Activated CD4-positive, alpha-beta T cell treated with anti-CD3 and anti-CD28 coated beads, Interleukin-2, Interleukin-6, amounts not matched to agents 100 ng/mL and 50 ng/mL, durations not matched to agents 16 hours and 8 hours (primary cell): ENCODE measurements at regions not wholly inside any gene's neighbourhood (a gene's known extent, or its start where the extent isn't known, plus 50 kb on each side); places are given as distances from the start of the nearest gene placed in this dataset.
A peak's percentile ranks its signal among the peaks of the same experiment; 100 is the strongest.

Source experiments
- DNase-seq: peaks from one replicate; pipeline ENCODE4 v3.0.0-alpha.2; 2020

GRCh38 chr16:73326770-73327470 lies 279.0 kb upstream of the ZFHX3 start:
- no peak for DNase-seq

GRCh38 chr16:73326221-73326620 lies 278.3 kb upstream of the ZFHX3 start:
- no peak for DNase-seq

GRCh38 chr16:73323880-73324279 lies 276.0 kb upstream of the ZFHX3 start:
- DNase-seq: no peak

GRCh38 chr16:73322856-73323255 lies 274.9 kb upstream of the ZFHX3 start:
- DNase-seq: no peak

- DNase-seq: no peak
These were observed 273.9 kb upstream of the ZFHX3 start for GRCh38 chr16:73321853-73322252.

- DNase-seq: no peak
These were observed 271.8 kb upstream of the ZFHX3 start for GRCh38 chr16:73319737-73320136.

GRCh38 chr16:73319261-73319660 lies 271.3 kb upstream of the ZFHX3 start:
- no peak for DNase-seq

- no peak for DNase-seq
These were observed 269.5 kb upstream of the ZFHX3 start for GRCh38 chr16:73317321-73317857.

- no peak for DNase-seq
These were observed 267.7 kb upstream of the ZFHX3 start for GRCh38 chr16:73315645-73316044.

GRCh38 chr16:73313950-73314349 lies 266.0 kb upstream of the ZFHX3 start:
- DNase-seq: no peak

GRCh38 chr16:73311857-73312723 lies 264.2 kb upstream of the ZFHX3 start:
- DNase-seq: no peak

- no peak for DNase-seq
These were observed 260.8 kb upstream of the ZFHX3 start for GRCh38 chr16:73308771-73309170.

GRCh38 chr16:73306901-73307413 lies 259.0 kb upstream of the ZFHX3 start:
- no peak for DNase-seq

- no peak for DNase-seq
These were observed 256.3 kb upstream of the ZFHX3 start for GRCh38 chr16:73304008-73304774.

- no peak for DNase-seq
These were observed 255.0 kb upstream of the ZFHX3 start for GRCh38 chr16:73302942-73303341.

GRCh38 chr16:73301984-73302383 lies 254.1 kb upstream of the ZFHX3 start:
- DNase-seq: no peak

- DNase-seq: no peak
These were observed 251.4 kb upstream of the ZFHX3 start for GRCh38 chr16:73299346-73299745.

- no peak for DNase-seq
These were observed 250.6 kb upstream of the ZFHX3 start for GRCh38 chr16:73298562-73298961.

GRCh38 chr16:73290258-73290657 lies 242.3 kb upstream of the ZFHX3 start:
- no peak for DNase-seq

- DNase-seq: peak; percentile 7
These were observed 241.3 kb upstream of the ZFHX3 start for GRCh38 chr16:73289232-73289631.

- DNase-seq: no peak
These were observed 240.6 kb upstream of the ZFHX3 start for GRCh38 chr16:73288520-73288919.

- DNase-seq: no peak
These were observed 240.0 kb upstream of the ZFHX3 start for GRCh38 chr16:73287859-73288405.
